IPS-18a (cell line): ENCODE measurements at regions not wholly inside any gene's neighbourhood (a gene's known extent, or its start where the extent isn't known, plus 50 kb on each side); places are given as distances from the start of the nearest gene placed in this dataset.
"Not testable (repeated sequence)": the region's sequence is repeated elsewhere in the genome, so short reads cannot be mapped to it uniquely, and the experiment has no call there.

Experiments used
- H3K27ac ChIP-seq: one replicate; pipeline ENCODE4 v1.5.1; 2013; ENCODE audit warnings: low read length
- H3K27me3 ChIP-seq: one replicate; pipeline ENCODE4 v1.6.1; 2013; ENCODE audit warnings: mild to moderate bottlenecking, low read length; ENCODE audit not compliant: control insufficient read depth, insufficient read depth
- H3K36me3 ChIP-seq: one replicate; pipeline ENCODE4 v1.6.1; 2013; ENCODE audit warnings: low read depth, low read length; ENCODE audit not compliant: control insufficient read depth
- H3K4me1 ChIP-seq: one replicate; pipeline ENCODE4 v1.6.1; 2013; ENCODE audit warnings: low read depth, low read length; ENCODE audit not compliant: control insufficient read depth
- H3K4me3 ChIP-seq: one replicate; pipeline ENCODE4 v1.5.1; 2013; ENCODE audit warnings: low read length
- H3K9ac ChIP-seq: one replicate; pipeline ENCODE4 v1.6.1; 2013; ENCODE audit warnings: mild to moderate bottlenecking, low read length, moderate library complexity
- H3K9me3 ChIP-seq: one replicate; pipeline ENCODE4 v1.6.1; 2013; ENCODE audit warnings: low read depth, low read length; ENCODE audit not compliant: control insufficient read depth

- H3K36me3 ChIP-seq, H3K9me3 ChIP-seq, H3K27ac ChIP-seq, H3K9ac ChIP-seq, H3K27me3 ChIP-seq: not testable (repeated sequence)
- H3K4me3 ChIP-seq = peak overlapping the region; percentile 37
- H3K4me1 ChIP-seq = peaks cover 24% of the 10 kb centered on the region
Observed at GRCh38 chr9:42358626-42359247, 175.3 kb downstream of the SPATA31A6 start.

GRCh38 chr9:42364410-42365243 is 181.2 kb downstream of the SPATA31A6 start:
- H3K36me3 ChIP-seq, H3K27me3 ChIP-seq, H3K9ac ChIP-seq, H3K4me1 ChIP-seq, H3K4me3 ChIP-seq, H3K9me3 ChIP-seq, H3K27ac ChIP-seq: not testable (repeated sequence)

GRCh38 chr9:42365244-42365945 is 181.9 kb downstream of the SPATA31A6 start:
- not testable (repeated sequence) for H3K9me3 ChIP-seq, H3K4me3 ChIP-seq, H3K27ac ChIP-seq, H3K36me3 ChIP-seq, H3K27me3 ChIP-seq, H3K9ac ChIP-seq, H3K4me1 ChIP-seq

- not testable (repeated sequence) for H3K27me3 ChIP-seq, H3K9ac ChIP-seq, H3K4me1 ChIP-seq, H3K9me3 ChIP-seq, H3K4me3 ChIP-seq, H3K36me3 ChIP-seq, H3K27ac ChIP-seq
Observed at GRCh38 chr9:42368279-42368881, 184.9 kb downstream of the SPATA31A6 start.

- not testable (repeated sequence) for H3K9me3 ChIP-seq, H3K9ac ChIP-seq, H3K27ac ChIP-seq, H3K4me3 ChIP-seq, H3K4me1 ChIP-seq, H3K36me3 ChIP-seq
- peaks cover 11% of the 10 kb centered on the region for H3K27me3 ChIP-seq
Observed at GRCh38 chr9:42370172-42370571, 186.7 kb downstream of the SPATA31A6 start.

GRCh38 chr9:42371417-42371816 is 188.0 kb downstream of the SPATA31A6 start:
- H3K4me3 ChIP-seq, H3K27ac ChIP-seq, H3K36me3 ChIP-seq, H3K9me3 ChIP-seq, H3K9ac ChIP-seq, H3K4me1 ChIP-seq: not testable (repeated sequence)
- peaks cover 20% of the 10 kb centered on the region for H3K27me3 ChIP-seq

- not testable (repeated sequence) for H3K36me3 ChIP-seq, H3K4me3 ChIP-seq, H3K9ac ChIP-seq, H3K27ac ChIP-seq, H3K9me3 ChIP-seq, H3K4me1 ChIP-seq
- peaks cover 82% of the 10 kb centered on the region for H3K27me3 ChIP-seq
Observed at GRCh38 chr9:42377530-42378417, 194.3 kb downstream of the SPATA31A6 start.

GRCh38 chr9:42378418-42378815 is 195.0 kb downstream of the SPATA31A6 start:
- peaks cover 88% of the 10 kb centered on the region for H3K27me3 ChIP-seq
- no peaks in the 10 kb centered on the region for H3K9me3 ChIP-seq
- no peak overlapping the region for H3K9ac ChIP-seq
- no peak overlapping the region for H3K4me3 ChIP-seq
- no peak overlapping the region for H3K27ac ChIP-seq
- H3K4me1 ChIP-seq = no peaks in the 10 kb centered on the region
- no peaks in the 10 kb centered on the region for H3K36me3 ChIP-seq

- H3K36me3 ChIP-seq, H3K9me3 ChIP-seq, H3K4me1 ChIP-seq, H3K4me3 ChIP-seq, H3K9ac ChIP-seq, H3K27ac ChIP-seq: not testable (repeated sequence)
- peaks cover 90% of the 10 kb centered on the region for H3K27me3 ChIP-seq
Observed at GRCh38 chr9:42379602-42380001, 196.1 kb downstream of the SPATA31A6 start.

GRCh38 chr9:42384585-42384984 is 201.1 kb downstream of the SPATA31A6 start:
- not testable (repeated sequence) for H3K9me3 ChIP-seq, H3K27ac ChIP-seq, H3K9ac ChIP-seq, H3K4me1 ChIP-seq, H3K4me3 ChIP-seq, H3K36me3 ChIP-seq
- H3K27me3 ChIP-seq = peaks cover 87% of the 10 kb centered on the region

GRCh38 chr9:42385574-42386120 is 202.2 kb downstream of the SPATA31A6 start:
- not testable (repeated sequence) for H3K27ac ChIP-seq, H3K4me1 ChIP-seq, H3K9ac ChIP-seq, H3K36me3 ChIP-seq, H3K9me3 ChIP-seq, H3K4me3 ChIP-seq
- H3K27me3 ChIP-seq = peaks cover 76% of the 10 kb centered on the region
